ENCODE measurements at regions not wholly inside any gene's neighbourhood (a gene's known extent, or its start where the extent isn't known, plus 50 kb on each side); places are given as distances from the start of the nearest gene placed in this dataset.

- H3K27me3 ChIP-seq (replicated peaks in 1 of 4; ENCODE audit: control insufficient read depth in 3 of 4, extremely low read depth in 1 of 4, insufficient read depth in 3 of 4, low read length in 3 of 4): no peaks in the 10 kb centered on the region; a peak in 1 of 7 replicates
- DNase-seq (ENCODE audit: low read depth in 1 of 2, low spot score in 2 of 2): no peak
- H2BK5ac ChIP-seq (ENCODE audit: low read depth, low read length): no peak overlapping the region
- H3K23me2 ChIP-seq (ENCODE audit: low read depth, low read length): no peaks in the 10 kb centered on the region
- peaks cover 0 to 2% of the 10 kb centered on the region in 2 experiments for H4K20me1 ChIP-seq (replicated peaks in 1 of 2; ENCODE audit: control insufficient read depth in 1 of 2, insufficient read depth in 2 of 2, low read length in 2 of 2)
- no peaks in the 10 kb centered on the region for H3K9me3 ChIP-seq (ENCODE audit: insufficient read depth in 2 of 2, low read depth in 1 of 2, low read length in 1 of 2)
- H4K91ac ChIP-seq (replicated peaks; ENCODE audit: insufficient read length, low read length): no peak overlapping the region
- no peak overlapping the region for H3K18ac ChIP-seq (ENCODE audit: extremely low read depth, low read length)
- no peak overlapping the region for H2BK15ac ChIP-seq (ENCODE audit: low read length)
- H2BK120ac ChIP-seq (replicated peaks; ENCODE audit: low read depth, low read length): no peak overlapping the region
- H3K9ac ChIP-seq (replicated peaks in 1 of 4; ENCODE audit: extremely low read depth in 1 of 4, low read depth in 3 of 4, low read length in 3 of 4): no peak overlapping the region
- H3K56ac ChIP-seq (replicated peaks; ENCODE audit: insufficient read length, low read depth, low read length): no peak overlapping the region
- H3K23ac ChIP-seq (ENCODE audit: insufficient read length): no peak overlapping the region
- no peak overlapping the region for H2BK20ac ChIP-seq (ENCODE audit: low read length)
- no peak overlapping the region for H3K14ac ChIP-seq (ENCODE audit: insufficient read length)
- H2AFZ ChIP-seq (ENCODE audit: low read length): no peak overlapping the region
- no peak overlapping the region for H2BK12ac ChIP-seq (ENCODE audit: low read depth, low read length)
- no peak overlapping the region for H4K8ac ChIP-seq (ENCODE audit: extremely low read depth, insufficient read depth, low read length)
- no peak overlapping the region for H2AK5ac ChIP-seq (ENCODE audit: low read depth, low read length)
- no peaks in the 10 kb centered on the region; the same call in 1 of the 2 replicates for H3K79me1 ChIP-seq (ENCODE audit: low read depth, low read length)
- H3K4me1 ChIP-seq (replicated peaks in 1 of 4; ENCODE audit: control insufficient read depth in 3 of 4, insufficient read depth in 4 of 4, low read length in 3 of 4): no peaks in the 10 kb centered on the region
- no peak overlapping the region for H3K27ac ChIP-seq (ENCODE audit: low read depth, low read length)
- H3K4me3 ChIP-seq (ENCODE audit: extremely low read depth in 1 of 4, insufficient read depth in 2 of 4, low read depth in 3 of 4, low read length in 4 of 4): no peak overlapping the region
- no peaks in the 10 kb centered on the region for H3K36me3 ChIP-seq (ENCODE audit: control insufficient read depth in 2 of 4, insufficient read depth in 4 of 4, low read length in 3 of 4)
- ChIA-PET POLR2A (ENCODE audit: partially characterized antibody) (no interaction called here), CTCF (ENCODE audit: partially characterized antibody) (interaction anchor here (2.1 kb wide), 1 partner anchor 9 kb away, joined by 6 read pairs; no protein-coding TSS in a partner anchor)
- no peak for FAIRE-seq
- no peak overlapping the region for H3K4me2 ChIP-seq (ENCODE audit: insufficient read depth in 1 of 2, low read depth in 2 of 2, low read length in 2 of 2)
- no peaks in the 10 kb centered on the region for H3K79me2 ChIP-seq (ENCODE audit: control insufficient read depth in 1 of 2, insufficient read depth in 2 of 2, low read length in 2 of 2)
- no peak overlapping the region for H4K5ac ChIP-seq (ENCODE audit: insufficient read length, low read depth, low read length)
- TF ChIP-seq SP1 (IDR thresholded peaks at IDR 0.05; ENCODE audit: low read depth, low read length) (no peak), CREB1 (IDR thresholded peaks at IDR 0.05) (no peak), CTCF (IDR thresholded peaks at IDR 0.05; ENCODE audit: control extremely low read depth in 1 of 3, insufficient read depth in 1 of 3, low read depth in 1 of 3, low read length in 3 of 3) (no peak), SIN3A (conservative IDR thresholded peaks at IDR 0.05 in 1 of 2, IDR thresholded peaks at IDR 0.05 in 1 of 2; ENCODE audit: low read depth in 1 of 2, low read length in 2 of 2) (no peak), SIRT6 (IDR thresholded peaks at IDR 0.05; ENCODE audit: low read length) (no peak), GABPA (IDR thresholded peaks at IDR 0.05; ENCODE audit: borderline replicate concordance, insufficient read depth, low read length) (no peak)
- WGBS, 2 experiments (ENCODE audit: extremely low coverage in 1 of 2, insufficient coverage in 1 of 2, insufficient read length in 1 of 2, insufficient replicate concordance in 2 of 2, low coverage in 1 of 2, low lambda C conversion rate in 2 of 2, missing lambda C conversion rate in 1 of 2): 84% methylated on average over 9 of the region's 9 CpGs; no CpG with 5 or more reads in 1 of the 2 experiments
- no peak overlapping the region for H3K4ac ChIP-seq (replicated peaks; ENCODE audit: insufficient read length, low read depth, low read length)
Measured at GRCh38 chr9:126058011-126058531, 268.6 kb upstream of the MVB12B start.
